Hematopoietic multipotent progenitor cell (in vitro differentiated cells): ENCODE measurements at regions not wholly inside any gene's neighbourhood (a gene's known extent, or its start where the extent isn't known, plus 50 kb on each side); places are given as distances from the start of the nearest gene placed in this dataset.

ENCODE experiments used
- DNase-seq, 3 donors: peaks; one replicate each; pipeline ENCODE4 v3.0.0-alpha.2; 2011 to 2015; ENCODE audit warnings: low read depth in 2 of 3, low spot score in 2 of 3

DNA sequence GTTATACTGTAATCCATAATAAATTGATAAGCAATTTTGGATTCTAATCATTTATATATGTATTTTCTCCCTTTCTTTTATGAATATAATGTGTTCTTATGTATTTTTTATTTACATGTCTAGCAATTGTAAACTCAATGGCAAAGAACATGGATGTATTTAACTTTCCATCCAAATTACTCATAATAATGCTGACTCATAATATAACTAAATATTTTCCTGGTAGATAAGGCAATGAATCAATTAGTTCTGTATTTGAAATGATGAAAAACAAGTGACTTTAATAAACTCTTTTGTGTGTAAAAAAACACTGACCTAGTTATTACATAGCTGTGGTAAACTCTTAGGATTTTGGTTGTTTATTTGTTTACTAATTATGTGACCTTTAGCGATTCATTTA, 211.2 kb downstream of the DTHD1 start:
- no peak for DNase-seq

DNA sequence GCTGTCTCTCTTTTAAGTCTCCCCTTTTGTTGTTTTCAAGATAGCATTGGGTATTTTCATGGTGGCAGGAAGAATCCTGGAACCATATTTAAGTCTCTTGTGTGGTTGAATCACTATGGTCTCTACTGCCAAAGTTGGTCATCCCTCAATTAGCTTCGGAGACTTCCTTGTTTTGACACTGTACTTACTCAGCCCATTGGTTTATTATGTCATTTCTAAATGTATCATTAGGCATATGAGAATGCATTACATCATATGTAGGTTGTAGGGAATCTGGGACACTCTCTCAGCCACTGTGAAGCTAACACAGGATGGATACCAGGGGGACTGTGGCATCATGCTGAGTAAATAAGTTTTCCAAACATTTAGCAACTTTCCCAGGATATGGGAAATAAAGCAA, 211.8 kb downstream of the DTHD1 start:
- no peak for DNase-seq

DNA sequence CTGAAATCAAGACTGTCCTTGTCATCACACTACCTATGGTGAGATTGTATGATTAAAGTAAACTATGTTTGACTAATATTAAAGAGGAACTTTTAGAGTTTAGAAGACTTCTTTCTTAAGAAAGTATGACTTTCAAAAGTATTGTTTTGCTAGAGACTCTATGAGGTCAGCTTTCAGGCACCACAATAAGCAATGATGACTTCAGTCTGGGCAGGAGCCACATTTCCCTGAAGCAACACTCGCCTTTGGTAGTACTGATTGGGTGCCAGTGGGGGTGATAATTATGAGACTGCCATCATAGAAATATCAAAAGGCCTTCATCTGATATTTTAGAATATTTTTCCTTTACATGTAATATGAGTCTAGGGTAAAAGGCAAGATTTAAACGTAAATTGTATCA, 212.6 kb downstream of the DTHD1 start:
- DNase-seq = no peak

DNA sequence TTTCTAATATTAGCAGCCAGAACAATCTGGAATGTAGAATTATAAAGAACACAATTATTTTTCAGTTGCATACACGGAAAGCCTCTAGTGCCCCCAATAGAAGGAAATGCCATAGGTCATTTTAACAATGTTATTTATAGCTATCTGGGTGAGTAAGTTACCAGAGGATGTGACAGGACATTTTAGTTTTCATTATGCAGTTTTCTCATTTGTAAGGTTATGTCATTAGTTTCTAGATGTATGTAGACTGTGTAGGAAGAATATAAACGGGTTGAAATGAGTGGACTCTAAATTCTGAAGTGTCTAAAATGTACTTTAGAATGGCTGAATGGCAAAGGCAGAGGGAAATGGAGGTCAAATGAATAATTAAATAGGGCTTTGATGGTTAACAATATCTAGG, 213.3 kb downstream of the DTHD1 start:
- DNase-seq = no peak

DNA sequence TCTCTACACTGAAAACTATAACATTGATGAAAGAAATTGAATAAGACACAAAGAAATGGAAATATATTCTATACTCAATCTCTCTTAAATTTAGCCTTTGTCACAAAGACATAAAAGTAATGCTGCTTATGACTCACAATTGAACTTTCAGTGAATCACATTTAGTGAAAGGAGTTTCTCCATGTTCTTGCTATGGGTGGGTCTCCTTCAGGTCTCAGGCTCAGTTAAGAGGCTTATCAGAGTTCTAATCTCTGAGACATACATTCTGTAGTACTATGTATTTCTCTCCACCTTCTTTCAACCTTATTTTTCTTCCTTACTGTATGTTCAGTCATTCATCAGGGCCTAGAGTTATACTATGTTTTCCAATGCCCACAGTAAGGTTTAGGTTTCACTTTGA, 220.9 kb downstream of the DTHD1 start:
- DNase-seq = no peak

DNA sequence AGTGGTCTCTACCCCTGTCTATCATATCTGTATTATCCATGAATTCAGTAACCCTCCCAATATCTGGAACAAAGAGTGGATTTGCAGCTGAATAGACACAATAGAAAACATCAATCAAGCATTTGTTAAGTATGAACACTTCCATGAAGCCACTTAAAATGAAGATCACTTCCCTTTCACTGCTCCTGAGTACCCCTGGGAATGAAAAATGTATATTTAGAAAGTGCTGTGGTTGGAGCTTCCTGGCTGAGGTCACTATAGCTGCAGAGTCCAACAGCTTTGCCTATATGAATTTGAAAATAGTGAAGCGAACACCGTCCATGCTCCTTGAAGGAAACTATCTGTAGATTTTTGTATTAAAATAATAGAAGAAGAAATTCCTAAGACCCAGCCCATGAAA, 227.0 kb downstream of the DTHD1 start:
- DNase-seq = no peak

DNA sequence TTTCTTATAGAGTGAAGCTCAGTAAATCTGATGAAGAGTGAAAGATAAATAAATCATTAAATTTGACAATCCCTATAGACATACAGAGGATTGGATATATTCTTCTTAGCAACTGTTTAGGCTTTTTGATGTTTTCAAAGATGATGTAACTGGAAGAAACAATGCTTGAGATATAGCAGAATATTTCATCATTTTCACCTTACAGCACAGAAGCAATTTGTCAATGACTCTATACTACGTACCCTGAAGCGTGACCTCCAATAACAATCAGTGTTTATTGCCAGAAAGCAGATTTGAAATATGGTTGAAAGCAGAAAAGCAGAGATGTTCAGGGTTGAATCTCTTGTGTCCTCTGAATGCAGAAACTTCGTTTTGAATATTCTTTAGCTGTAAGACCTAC, 228.4 kb downstream of the DTHD1 start:
- no peak for DNase-seq

DNA sequence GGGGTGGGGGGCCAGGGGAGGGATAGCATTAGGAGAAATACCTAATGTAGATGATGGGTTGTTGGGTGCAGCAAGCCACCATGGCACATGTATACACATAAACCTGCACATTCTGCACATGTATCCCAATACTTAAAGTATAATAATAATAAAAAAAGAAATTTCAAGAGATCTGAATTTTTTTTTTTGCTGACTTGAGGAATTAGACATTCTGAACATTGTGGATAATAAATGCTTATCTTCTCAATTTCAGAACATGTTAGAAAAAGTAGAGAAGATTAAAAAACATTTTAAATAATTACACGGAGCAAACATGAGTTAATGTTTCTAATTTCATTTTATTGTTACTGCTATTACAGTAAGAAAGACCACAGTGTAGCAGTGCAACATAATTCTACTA, 230.4 kb downstream of the DTHD1 start:
- DNase-seq = no peak

DNA sequence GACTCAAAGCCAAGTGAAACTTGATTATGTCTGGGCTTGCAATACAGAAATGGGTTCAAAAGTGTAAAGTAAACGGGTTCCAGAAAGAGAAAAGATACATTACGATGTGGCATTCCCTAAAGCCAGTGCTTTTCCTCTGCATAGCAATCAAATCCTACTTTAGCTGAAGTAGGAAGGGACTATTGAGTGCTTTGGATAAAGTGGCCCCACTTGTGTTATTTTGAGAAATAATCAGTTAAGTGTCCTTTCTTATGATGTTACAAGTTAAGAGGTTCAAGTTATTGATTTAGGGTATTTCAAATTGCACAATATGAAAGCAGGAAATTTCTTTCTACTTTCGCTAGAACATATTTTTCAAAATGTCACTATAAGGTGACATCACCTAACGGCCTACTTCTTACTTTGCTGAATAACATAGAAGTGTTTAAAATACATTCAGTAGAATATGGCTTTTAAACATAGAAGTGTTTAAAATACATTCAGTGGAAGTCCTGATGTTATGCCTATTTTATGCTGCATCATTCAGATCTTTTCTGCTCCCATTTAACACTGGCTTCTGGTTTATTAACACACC, 235.2 kb downstream of the DTHD1 start:
- DNase-seq = no peak

DNA sequence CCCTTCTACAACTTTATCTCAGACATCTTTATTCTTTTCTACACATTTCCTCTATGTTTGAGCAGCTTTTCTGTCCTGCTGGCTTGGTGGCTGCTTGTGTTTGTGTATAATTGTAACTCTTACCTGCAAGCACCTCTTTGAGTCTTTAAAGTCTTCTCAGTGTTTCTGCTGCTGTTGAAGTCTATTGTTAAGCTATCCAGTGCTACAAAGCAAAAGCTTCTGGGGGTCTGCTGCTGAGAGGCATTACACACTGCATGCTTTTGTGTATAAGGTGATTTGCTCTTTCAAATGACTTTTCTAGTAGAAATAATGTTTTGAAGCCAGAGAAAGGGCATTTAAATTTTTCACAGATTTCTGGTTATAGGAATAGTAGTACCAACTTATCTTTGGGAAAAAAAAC, 241.8 kb downstream of the DTHD1 start:
- no peak for DNase-seq

DNA sequence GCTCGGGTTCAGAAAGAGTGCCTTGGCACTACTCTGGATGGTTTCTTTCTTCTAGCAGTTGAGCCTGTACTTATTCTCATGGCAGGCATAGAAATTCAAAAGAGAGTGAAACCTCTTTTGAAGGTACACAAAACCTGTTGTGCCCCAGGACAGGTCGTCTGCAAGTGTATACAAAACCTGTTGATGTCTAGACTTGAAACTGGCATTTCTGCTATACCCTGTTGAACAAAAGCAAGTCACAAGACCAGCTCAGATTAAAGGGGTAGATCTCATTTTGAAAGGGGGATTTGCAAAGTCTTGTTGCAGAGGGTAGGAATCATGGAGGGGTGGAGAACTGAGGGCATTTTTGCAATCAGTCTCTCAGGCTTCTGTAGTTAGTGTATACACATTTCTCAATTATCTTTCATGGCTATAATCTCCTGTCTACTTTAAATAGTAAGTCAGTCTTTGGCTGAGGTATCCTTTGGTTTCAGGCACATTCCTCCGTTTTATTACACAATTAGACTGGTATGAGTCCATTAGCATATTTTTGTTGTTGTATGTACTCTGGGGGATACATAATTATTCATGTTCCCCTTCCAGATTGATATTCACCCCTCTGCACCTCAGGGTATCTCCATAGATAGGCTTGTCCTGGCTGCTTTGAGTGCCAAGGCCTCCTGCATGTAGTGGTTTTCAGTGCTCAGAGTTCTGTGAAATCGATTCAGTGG, 251.4 kb downstream of the DTHD1 start:
- DNase-seq = no peak

DNA sequence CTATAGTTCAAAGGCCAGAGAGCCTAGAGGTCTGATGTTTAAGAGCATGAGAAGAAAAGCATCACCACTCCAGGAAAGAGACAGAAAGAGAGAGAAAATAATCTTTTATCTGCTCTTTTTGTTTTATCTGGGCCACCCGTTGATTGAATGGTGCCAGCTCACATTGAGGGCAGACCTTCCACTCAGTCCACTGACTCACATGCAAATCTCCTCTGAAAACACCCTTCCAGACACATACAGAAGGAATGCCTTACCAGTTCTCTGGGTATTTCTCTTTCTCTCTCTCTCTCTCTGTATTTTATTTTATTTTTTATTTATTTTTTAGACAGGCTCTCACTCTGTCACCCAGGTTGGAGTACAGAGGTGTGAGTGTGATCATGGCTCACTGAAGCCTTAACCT, 252.5 kb downstream of the DTHD1 start:
- no peak for DNase-seq

DNA sequence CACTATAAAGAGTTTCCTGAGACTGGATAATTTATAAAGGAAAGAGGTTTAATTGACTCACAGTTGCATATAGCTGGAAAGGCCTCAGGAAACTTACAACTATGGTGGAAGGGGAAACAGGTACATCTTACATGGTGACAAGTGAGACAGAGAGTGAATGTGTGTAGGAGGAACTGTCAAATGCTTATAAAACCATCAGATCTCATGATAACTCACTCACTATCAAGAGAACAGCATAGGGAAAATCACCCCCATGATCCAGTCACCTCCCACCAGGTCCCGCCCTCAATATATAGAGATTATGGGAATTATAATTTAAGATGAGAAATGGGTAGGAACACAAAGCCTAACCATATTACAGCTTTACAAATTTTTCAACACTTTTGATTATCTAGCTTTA, 266.0 kb downstream of the DTHD1 start:
- no peak for DNase-seq

DNA sequence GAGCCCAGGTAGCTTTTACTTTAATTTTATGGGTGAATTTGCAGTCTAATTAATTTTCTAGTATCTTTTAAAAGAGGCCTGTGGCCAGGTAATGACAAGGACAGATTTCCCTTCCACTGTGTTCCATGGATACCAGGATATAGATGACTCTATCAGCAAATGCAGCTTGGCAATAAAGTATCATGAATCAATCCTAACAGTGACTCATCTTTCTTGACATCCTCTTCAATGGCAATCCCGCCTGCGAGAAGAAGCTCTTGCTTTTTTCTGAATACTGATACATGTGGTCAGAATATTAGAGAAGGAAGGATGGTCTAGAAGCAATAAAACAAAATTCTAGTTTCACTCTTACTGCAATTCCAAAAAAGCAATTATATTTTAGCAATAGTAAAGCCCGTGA, 267.8 kb downstream of the DTHD1 start:
- no peak for DNase-seq

DNA sequence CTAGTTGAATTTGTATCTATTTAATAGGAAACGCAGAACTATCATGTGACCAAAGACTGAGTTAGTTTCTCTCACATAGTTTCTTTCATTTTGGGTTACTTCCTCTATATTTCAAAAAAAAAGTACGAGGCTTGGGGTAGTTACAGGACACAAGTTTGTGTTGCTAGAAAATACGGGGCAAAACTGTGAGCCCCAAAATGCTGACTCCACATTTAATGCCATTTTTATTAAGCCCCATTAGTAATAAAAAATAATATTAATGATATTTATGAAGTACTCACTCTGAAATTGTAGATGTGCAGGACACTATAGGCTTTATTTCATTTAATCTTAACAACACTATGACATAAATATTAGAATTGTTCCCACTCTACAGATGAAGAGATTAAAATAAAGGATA, 268.6 kb downstream of the DTHD1 start:
- DNase-seq = no peak

DNA sequence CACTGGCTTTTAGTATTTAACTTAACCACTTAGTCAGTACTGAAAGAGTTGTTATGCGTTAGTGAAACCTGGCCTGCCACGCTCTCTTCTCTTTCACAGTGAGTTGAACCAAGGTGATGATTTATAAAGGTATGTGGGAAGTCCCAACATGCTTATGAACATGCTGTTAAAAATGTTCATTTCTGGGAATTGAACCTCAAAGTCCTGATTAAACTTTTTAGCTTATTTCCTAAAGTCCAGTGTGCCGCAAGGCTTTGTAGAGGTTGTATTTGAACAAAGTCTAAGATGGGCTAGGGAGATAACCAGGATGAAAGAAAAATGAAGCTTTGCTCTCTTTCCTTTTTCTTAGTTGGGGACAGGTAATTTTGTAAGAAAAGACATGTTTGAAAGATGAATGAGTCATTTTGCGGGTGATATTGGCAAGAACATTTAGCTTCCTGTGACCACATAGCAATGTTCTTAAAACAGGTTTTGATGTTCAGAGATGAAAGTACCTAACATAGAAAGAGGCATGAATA, 270.3 kb downstream of the DTHD1 start:
- no peak for DNase-seq

DNA sequence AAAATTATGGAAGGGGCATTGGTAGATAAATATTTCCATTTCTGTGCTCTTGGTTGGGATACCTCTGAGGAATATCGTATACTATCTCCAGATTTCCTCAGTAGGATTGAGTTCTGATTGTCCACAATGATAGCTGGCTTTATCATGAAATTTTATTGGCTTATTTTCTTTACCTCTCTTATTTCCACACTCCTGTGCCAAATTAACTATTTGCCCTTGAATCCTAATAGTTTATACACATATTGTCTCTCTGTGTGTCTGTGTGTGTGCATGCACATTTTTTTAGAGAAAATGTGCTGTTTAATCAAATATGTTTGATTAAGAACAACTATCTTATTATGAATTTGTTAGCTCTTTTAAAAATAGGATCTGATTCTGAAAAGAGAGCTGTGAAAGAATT, 271.6 kb downstream of the DTHD1 start:
- no peak for DNase-seq

DNA sequence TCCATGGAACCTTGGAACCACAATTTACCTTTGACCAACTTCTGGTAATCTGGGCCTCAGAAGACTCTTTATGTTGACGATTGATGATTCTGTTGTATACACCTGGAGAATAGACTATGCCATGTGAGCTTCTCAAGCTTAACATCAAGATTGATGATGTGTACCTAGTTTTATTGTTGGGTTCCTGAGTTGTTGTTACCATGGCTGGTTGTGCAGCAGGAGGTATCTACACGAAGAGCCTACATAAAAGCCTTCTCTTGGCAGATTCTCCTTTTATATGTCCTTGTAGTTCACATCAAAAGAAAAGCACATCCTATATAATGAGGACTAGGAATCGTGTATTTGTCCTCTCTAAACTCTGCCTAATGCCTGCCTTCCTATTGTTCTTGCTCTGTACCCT, 272.0 kb downstream of the DTHD1 start:
- DNase-seq = no peak

DNA sequence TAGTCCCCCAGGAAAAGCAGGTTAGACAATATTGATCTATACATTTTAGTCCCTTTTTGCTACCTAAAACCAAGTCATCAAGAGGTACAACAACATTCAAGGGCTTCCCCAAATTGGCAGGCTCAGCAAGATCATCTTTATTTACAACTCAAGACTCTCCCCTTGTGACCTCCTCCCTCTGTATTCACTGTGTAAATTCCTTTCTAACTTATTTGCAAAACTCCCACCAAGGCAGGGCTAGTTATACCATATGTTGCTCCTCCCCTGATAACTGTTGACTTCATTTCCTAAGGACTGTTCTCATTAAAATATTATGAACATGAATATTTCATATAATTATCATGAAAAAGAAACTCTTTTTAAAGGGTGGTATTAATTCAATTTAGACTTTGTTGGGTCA, 275.6 kb downstream of the DTHD1 start:
- no peak for DNase-seq

DNA sequence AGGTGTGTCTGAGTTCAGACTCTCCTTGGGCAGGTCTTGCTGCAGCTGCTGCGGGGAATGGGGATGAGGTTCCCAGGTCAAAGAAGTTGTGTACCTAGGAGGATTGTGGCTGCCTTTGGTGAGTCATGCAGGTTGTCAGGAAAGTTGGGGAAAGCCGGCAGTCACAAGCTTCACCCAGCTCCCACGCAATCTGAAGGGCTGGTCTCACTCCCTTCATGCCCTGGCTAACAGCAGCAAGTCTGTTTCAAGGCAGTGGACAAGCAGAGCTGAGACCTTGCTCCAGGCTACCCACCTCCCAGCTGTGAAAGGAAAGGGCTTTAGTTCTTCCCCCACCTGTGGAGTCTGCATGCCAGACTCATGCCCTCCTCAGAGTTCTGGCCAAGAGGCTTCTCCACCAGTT, 287.2 kb downstream of the DTHD1 start:
- no peak for DNase-seq

DNA sequence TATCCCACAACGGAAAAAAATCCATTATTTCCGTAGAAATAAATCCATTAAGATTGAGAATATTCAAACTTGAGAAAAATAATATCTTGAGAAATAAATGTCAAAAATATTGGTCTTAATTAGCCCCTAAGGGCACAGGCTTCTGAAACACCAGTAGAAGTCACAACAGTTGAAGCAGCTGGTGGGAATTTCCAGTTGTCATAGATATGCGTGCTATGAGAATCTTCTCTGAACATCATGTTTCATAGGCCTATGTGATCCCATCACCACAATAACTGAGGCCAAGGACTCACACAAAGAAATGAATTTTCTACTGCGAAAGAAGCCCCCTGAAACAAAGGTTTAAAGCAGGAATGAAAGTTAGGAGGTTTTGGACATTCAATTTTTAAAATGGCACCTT, 292.0 kb downstream of the DTHD1 start:
- DNase-seq = no peak

DNA sequence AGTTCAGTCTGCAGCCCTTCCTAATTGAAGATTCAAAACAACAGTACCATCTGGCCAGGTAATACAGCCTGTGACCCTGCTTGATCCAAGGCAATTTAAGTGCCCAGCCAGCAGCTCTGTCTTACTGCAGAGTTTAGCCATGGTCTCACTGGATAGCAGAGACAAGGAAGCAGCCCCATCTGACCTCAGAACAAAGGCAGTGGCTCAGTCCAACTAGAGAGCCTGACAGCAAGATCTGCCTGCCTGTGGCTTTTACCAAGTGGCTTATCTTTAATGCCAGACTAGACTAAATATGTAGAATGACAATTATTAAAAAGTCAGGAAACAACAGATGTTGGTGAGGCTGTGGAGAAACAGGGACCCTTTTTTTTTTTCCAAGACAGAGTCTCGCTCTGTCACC, 293.4 kb downstream of the DTHD1 start:
- no peak for DNase-seq

DNA sequence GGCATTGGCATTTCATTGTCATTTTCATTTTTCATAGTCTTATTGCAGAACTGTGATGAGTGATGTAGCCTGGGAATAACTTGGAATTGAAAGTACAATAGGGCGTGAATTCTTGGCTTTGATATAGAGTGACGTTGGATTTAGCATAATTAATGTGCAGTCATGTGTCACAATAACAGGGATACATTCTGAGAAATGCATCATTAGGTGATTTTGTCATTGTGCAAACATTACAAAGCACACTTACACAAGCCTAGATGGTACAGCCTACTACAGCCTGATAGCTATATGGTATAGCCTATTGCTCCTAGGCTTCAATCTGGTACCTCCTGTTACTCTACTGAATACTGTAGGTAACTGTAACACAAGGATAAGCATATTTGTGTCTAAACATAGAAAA, 300.8 kb downstream of the DTHD1 start:
- no peak for DNase-seq
